ENCODE measurements at regions not wholly inside any gene's neighbourhood (a gene's known extent, or its start where the extent isn't known, plus 50 kb on each side); places are given as distances from the start of the nearest gene placed in this dataset.

- no peak for TF ChIP-seq CTCF (IDR thresholded peaks at IDR 0.05)
- TF ChIP-seq POLR2A (IDR thresholded peaks at IDR 0.05) = no peak
These were observed 108.2 kb downstream of the NCOR2 start for GRCh38 chr12:124458992-124459851.
